Lower lobe of right lung (tissue), 2 donors: ENCODE measurements at regions not wholly inside any gene's neighbourhood (a gene's known extent, or its start where the extent isn't known, plus 50 kb on each side); places are given as distances from the start of the nearest gene placed in this dataset.
"Not testable (repeated sequence)": the region's sequence is repeated elsewhere in the genome, so short reads cannot be mapped to it uniquely, and the experiment has no call there.

Source experiments
- ATAC-seq, 2 donors: fragments of 200-7000 bp; cut with Tn5 transposase; one replicate each; pipeline ENCODE4 v1.9.1; 2020 to 2022; ENCODE audit warnings: mild to moderate bottlenecking in 2 of 2, moderate library complexity in 2 of 2
- DNase-seq: peaks from one replicate; pipeline ENCODE4 v3.0.0-alpha.2; 2020
- H3K27ac ChIP-seq: fragments of 200-600 bp; one replicate; pipeline ENCODE4 v1.8.0; 2022
- H3K27me3 ChIP-seq: fragments of 200-600 bp; one replicate; pipeline ENCODE4 v1.8.0; 2022; ENCODE audit warnings: low read depth
- H3K36me3 ChIP-seq: fragments of 200-600 bp; one replicate; pipeline ENCODE4 v1.8.0; 2022; ENCODE audit warnings: mild to moderate bottlenecking
- H3K4me1 ChIP-seq: fragments of 200-600 bp; one replicate; pipeline ENCODE4 v1.8.0; 2022
- H3K4me3 ChIP-seq: fragments of 200-600 bp; one replicate; pipeline ENCODE4 v1.8.0; 2022; ENCODE audit warnings: mild to moderate bottlenecking
- H3K9me3 ChIP-seq: fragments of 200-600 bp; one replicate; pipeline ENCODE4 v1.8.0; 2022
- CTCF ChIP-seq: fragments of 200-600 bp; IDR thresholded peaks from one replicate; pipeline ENCODE4 v1.8.0; 2022; ENCODE audit warnings: antibody characterized with exemption, mild to moderate bottlenecking
- intact Hi-C: fragments of 100-400 bp; cut with DNase I; formaldehyde crosslinking; loops from one replicate; pipeline ENCODE4 v1.11.0; 2022
- donor health status: DM: no; HTN: yes; CAD: no; lungs with severe emphysema.

- Histone ChIP-seq H3K27me3 (no peaks in the 10 kb centered on the region), H3K4me3 (no peak overlapping the region), H3K36me3 (no peaks in the 10 kb centered on the region), H3K9me3 (no peaks in the 10 kb centered on the region), H3K4me1 (no peaks in the 10 kb centered on the region), H3K27ac (no peak overlapping the region)
- DNase-seq = no peak
- ATAC-seq = no peak
- no peak for TF ChIP-seq CTCF
- intact Hi-C loops = no loop called here
These were observed 162.1 kb upstream of the NANOGP8 start for GRCh38 chr15:35247150-35247549.

- Histone ChIP-seq H3K36me3 (no peaks in the 10 kb centered on the region), H3K9me3 (no peaks in the 10 kb centered on the region), H3K4me3 (no peak overlapping the region), H3K27ac (no peak overlapping the region), H3K4me1 (no peaks in the 10 kb centered on the region), H3K27me3 (no peaks in the 10 kb centered on the region)
- no peak for ATAC-seq
- intact Hi-C loops = no loop called here
- DNase-seq = no peak
- TF ChIP-seq CTCF = no peak
These were observed 161.4 kb upstream of the NANOGP8 start for GRCh38 chr15:35246451-35246850.

GRCh38 chr15:35245681-35246080 lies 160.6 kb upstream of the NANOGP8 start:
- intact Hi-C loops, H3K4me3 ChIP-seq, DNase-seq, ATAC-seq, H3K36me3 ChIP-seq, H3K9me3 ChIP-seq, H3K27me3 ChIP-seq, H3K27ac ChIP-seq, H3K4me1 ChIP-seq: not testable (repeated sequence)

GRCh38 chr15:35244227-35244626 lies 159.1 kb upstream of the NANOGP8 start:
- Histone ChIP-seq H3K27ac (no peak overlapping the region), H3K4me1 (no peaks in the 10 kb centered on the region), H3K4me3 (no peak overlapping the region), H3K36me3 (no peaks in the 10 kb centered on the region), H3K9me3 (no peaks in the 10 kb centered on the region), H3K27me3 (no peaks in the 10 kb centered on the region)
- no peak for TF ChIP-seq CTCF
- no peak for DNase-seq
- no peak for ATAC-seq
- intact Hi-C loops = no loop called here

- ATAC-seq (no peak), DNase-seq (no peak)
- H3K4me1 ChIP-seq = no peaks in the 10 kb centered on the region
- intact Hi-C loops = no loop called here
- TF ChIP-seq CTCF = no peak
- no peaks in the 10 kb centered on the region for H3K36me3 ChIP-seq
- no peak overlapping the region for H3K4me3 ChIP-seq
- no peaks in the 10 kb centered on the region for H3K27me3 ChIP-seq
- no peak overlapping the region for H3K27ac ChIP-seq
- no peaks in the 10 kb centered on the region for H3K9me3 ChIP-seq
These were observed 158.7 kb upstream of the NANOGP8 start for GRCh38 chr15:35243758-35244157.

GRCh38 chr15:35239693-35240092 lies 154.6 kb upstream of the NANOGP8 start:
- H3K4me1 ChIP-seq, H3K27me3 ChIP-seq, H3K4me3 ChIP-seq, intact Hi-C loops, H3K9me3 ChIP-seq, DNase-seq, ATAC-seq, H3K36me3 ChIP-seq, H3K27ac ChIP-seq: not testable (repeated sequence)

- H3K36me3 ChIP-seq, H3K27me3 ChIP-seq, H3K9me3 ChIP-seq, DNase-seq, H3K27ac ChIP-seq, H3K4me1 ChIP-seq, H3K4me3 ChIP-seq, intact Hi-C loops, ATAC-seq: not testable (repeated sequence)
These were observed 153.4 kb upstream of the NANOGP8 start for GRCh38 chr15:35238448-35238847.
